ENCODE measurements at regions not wholly inside any gene's neighbourhood (a gene's known extent, or its start where the extent isn't known, plus 50 kb on each side); places are given as distances from the start of the nearest gene placed in this dataset.

DNA sequence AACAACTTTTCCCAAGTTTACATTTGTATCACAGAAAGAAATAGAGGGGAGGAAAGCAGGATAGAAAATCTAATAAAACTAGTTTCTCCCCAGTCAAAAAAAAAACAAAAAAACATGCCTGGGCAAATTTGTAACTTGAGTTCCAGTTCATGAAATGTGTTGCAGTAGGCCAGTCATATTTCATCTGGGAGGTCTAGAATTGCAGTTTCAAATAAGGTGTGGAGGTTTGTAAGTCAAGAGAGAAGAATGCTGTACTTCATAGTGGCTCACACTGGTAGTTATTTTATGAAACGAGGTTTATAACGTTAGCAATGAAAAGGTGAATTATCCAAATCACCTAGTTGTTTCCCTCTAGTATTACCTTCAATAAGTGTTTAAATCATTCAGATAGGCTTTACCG, 1313.9 kb upstream of the SLC39A10 start:
- ChIA-PET POLR2A (no interaction called here), CTCF (no interaction called here)
- Histone ChIP-seq H3K9me2 (no peaks in the 10 kb centered on the region), H2AFZ (ENCODE audit: low read depth) (no peak overlapping the region), H3K36me3 (replicated peaks in 1 of 2; ENCODE audit: control insufficient read depth in 1 of 2, insufficient read depth in 2 of 2, low read length in 1 of 2) (no peaks in the 10 kb centered on the region), H3K4me3 (ENCODE audit: low read depth in 2 of 2, low read length in 1 of 2) (no peak overlapping the region), H3K27ac (ENCODE audit: low read depth in 2 of 2, low read length in 1 of 2) (peak overlapping the region in 1 of 2 experiments; percentile 72; a peak in 1 of 4 replicates), H3K4me1 (ENCODE audit: control insufficient read depth in 1 of 2, insufficient read depth in 2 of 2, low read depth in 1 of 2, low read length in 1 of 2) (no peaks in the 10 kb centered on the region; a peak in 1 of 4 replicates), H3K4me2 (no peak overlapping the region), H4K20me1 (ENCODE audit: insufficient read depth) (no peaks in the 10 kb centered on the region), H3K9me3 (no peaks in the 10 kb centered on the region), H3F3A (replicated peaks; ENCODE audit: insufficient read depth) (no peaks in the 10 kb centered on the region), H3K27me3 (ENCODE audit: insufficient read depth) (no peaks in the 10 kb centered on the region), H3K79me2 (ENCODE audit: insufficient read depth) (no peaks in the 10 kb centered on the region), H3K9ac (no peak overlapping the region)
- TF ChIP-seq, protein P1, sequence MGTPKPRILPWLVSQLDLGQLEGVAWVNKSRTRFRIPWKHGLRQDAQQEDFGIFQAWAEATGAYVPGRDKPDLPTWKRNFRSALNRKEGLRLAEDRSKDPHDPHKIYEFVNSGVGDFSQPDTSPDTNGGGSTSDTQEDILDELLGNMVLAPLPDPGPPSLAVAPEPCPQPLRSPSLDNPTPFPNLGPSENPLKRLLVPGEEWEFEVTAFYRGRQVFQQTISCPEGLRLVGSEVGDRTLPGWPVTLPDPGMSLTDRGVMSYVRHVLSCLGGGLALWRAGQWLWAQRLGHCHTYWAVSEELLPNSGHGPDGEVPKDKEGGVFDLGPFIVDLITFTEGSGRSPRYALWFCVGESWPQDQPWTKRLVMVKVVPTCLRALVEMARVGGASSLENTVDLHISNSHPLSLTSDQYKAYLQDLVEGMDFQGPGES (IDR thresholded peaks at IDR 0.05; ENCODE audit: low read depth, low read length): no peak
- WGBS (ENCODE audit: low lambda C conversion rate): 22% methylated on average over 3 of the region's 3 CpGs
- no peak for DNase-seq

DNA sequence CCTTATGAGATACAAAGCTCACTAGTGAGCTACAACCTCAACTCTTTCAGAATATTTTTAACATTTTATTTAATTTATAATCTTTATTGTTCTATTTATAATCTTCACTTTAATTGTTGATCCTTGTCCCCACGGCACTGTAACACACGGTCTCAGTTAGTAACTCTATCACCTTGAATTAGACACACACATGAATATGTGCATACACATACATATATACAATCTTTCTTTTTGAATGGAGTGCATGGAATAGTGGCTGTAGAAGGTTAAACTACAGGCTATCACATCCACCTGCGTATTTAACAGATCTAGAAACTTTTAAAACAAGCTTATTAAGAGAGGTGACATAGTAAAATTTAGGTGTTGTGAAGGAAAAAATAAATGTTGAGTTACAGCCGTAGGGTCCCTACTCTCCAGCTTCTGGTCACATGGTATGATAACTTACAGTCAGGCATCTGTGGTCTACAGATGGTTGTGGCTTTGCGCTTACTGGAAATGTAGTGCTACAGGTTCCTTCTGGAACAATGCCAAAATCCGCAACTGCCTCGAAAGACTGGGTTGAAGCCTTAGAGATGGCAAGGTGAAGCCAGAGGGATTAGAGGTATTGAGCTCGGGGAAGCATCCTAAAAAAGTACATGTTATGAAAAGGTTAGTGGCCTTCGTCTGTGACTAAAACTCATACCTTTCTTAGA, 1324.1 kb upstream of the SLC39A10 start:
- Histone ChIP-seq H3F3A (replicated peaks; ENCODE audit: insufficient read depth) (no peaks in the 10 kb centered on the region), H3K27ac (ENCODE audit: low read depth in 2 of 2, low read length in 1 of 2) (no peak overlapping the region), H3K27me3 (ENCODE audit: insufficient read depth) (no peaks in the 10 kb centered on the region), H3K79me2 (ENCODE audit: insufficient read depth) (no peaks in the 10 kb centered on the region), H3K36me3 (replicated peaks in 1 of 2; ENCODE audit: control insufficient read depth in 1 of 2, insufficient read depth in 2 of 2, low read length in 1 of 2) (no peaks in the 10 kb centered on the region), H3K4me1 (ENCODE audit: control insufficient read depth in 1 of 2, insufficient read depth in 2 of 2, low read depth in 1 of 2, low read length in 1 of 2) (no peaks in the 10 kb centered on the region; a peak in 1 of 4 replicates), H3K4me2 (no peak overlapping the region), H4K20me1 (ENCODE audit: insufficient read depth) (no peaks in the 10 kb centered on the region), H3K9me3 (no peaks in the 10 kb centered on the region), H3K4me3 (ENCODE audit: low read depth in 2 of 2, low read length in 1 of 2) (no peak overlapping the region), H3K9me2 (no peaks in the 10 kb centered on the region), H3K9ac (no peak overlapping the region), H2AFZ (ENCODE audit: low read depth) (no peak overlapping the region)
- TF ChIP-seq TCF12 (IDR thresholded peaks at IDR 0.05) (no peak), TAF1 (IDR thresholded peaks at IDR 0.05; ENCODE audit: borderline replicate concordance, low read depth, low read length) (no peak), GATA2 (CRISPR knock-in tag; IDR thresholded peaks at IDR 0.05) (no peak), MEF2A (IDR thresholded peaks at IDR 0.05; ENCODE audit: borderline replicate concordance, low read depth) (no peak), FOXJ3 (CRISPR knock-in tag; IDR thresholded peaks at IDR 0.05) (no peak), EP300 (IDR thresholded peaks at IDR 0.05; ENCODE audit: borderline replicate concordance in 1 of 2, low read depth in 1 of 2, low read length in 1 of 2) (no peak)
- TF ChIP-seq, protein P2, sequence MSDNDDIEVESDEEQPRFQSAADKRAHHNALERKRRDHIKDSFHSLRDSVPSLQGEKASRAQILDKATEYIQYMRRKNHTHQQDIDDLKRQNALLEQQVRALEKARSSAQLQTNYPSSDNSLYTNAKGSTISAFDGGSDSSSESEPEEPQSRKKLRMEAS (IDR thresholded peaks at IDR 0.05; ENCODE audit: low read depth): no peak
- ChIA-PET POLR2A (no interaction called here), CTCF (no interaction called here)
- DNase-seq: no peak
- WGBS (ENCODE audit: low lambda C conversion rate): 29% methylated on average over 9 of the region's 9 CpGs

DNA sequence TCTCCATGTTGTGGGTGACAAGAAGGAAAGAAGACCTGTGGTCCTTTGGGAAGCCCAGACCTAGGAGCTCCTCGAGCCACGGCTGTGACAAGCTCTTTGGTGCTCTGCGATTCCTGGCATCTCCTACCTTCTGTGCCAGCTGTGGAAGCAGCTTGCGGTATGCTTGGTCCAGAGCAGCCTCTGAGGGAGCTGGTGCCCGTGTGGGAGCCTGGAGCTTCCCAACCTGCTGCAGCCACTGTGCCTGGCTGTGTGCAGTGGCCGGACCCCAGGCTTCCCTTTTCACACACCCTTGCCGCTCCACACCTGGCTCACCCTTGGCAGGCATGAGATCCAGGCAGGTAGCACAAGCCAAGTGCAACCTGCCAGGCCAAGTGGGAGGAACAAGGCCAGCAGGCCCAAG, 1328.6 kb upstream of the SLC39A10 start:
- no peaks in the 10 kb centered on the region for H3K9me3 ChIP-seq
- H3K4me2 ChIP-seq: no peak overlapping the region
- no peak overlapping the region for H3K9ac ChIP-seq
- no peak overlapping the region for H2AFZ ChIP-seq (ENCODE audit: low read depth)
- H3K4me1 ChIP-seq (ENCODE audit: control insufficient read depth in 1 of 2, insufficient read depth in 2 of 2, low read depth in 1 of 2, low read length in 1 of 2): no peaks in the 10 kb centered on the region; a peak in 2 of 4 replicates
- DNase-seq: no peak
- WGBS (ENCODE audit: low lambda C conversion rate): 28% methylated on average over 2 of the region's 7 CpGs
- H3K27ac ChIP-seq (ENCODE audit: low read depth in 2 of 2, low read length in 1 of 2): no peak overlapping the region
- no peaks in the 10 kb centered on the region for H3K36me3 ChIP-seq (replicated peaks in 1 of 2; ENCODE audit: control insufficient read depth in 1 of 2, insufficient read depth in 2 of 2, low read length in 1 of 2)
- no peaks in the 10 kb centered on the region for H4K20me1 ChIP-seq (ENCODE audit: insufficient read depth)
- ChIA-PET POLR2A (no interaction called here), CTCF (interaction anchor here (1.0 kb wide), 1 partner anchor 9 kb away, joined by 3 read pairs; no protein-coding TSS in a partner anchor)
- H3K9me2 ChIP-seq: 0 out of 2 replicates have a peak, but pooled peaks cover 3% of the 10 kb centered on the region
- H3K27me3 ChIP-seq (ENCODE audit: insufficient read depth): no peaks in the 10 kb centered on the region
- no peaks in the 10 kb centered on the region for H3F3A ChIP-seq (replicated peaks; ENCODE audit: insufficient read depth)
- no peaks in the 10 kb centered on the region for H3K79me2 ChIP-seq (ENCODE audit: insufficient read depth)
- no peak overlapping the region for H3K4me3 ChIP-seq (ENCODE audit: low read depth in 2 of 2, low read length in 1 of 2)
- TF ChIP-seq JUND (IDR thresholded peaks at IDR 0.05): no peak
- TF ChIP-seq, protein P2 (IDR thresholded peaks at IDR 0.05; ENCODE audit: low read depth): no peak
- TF ChIP-seq, protein P3, sequence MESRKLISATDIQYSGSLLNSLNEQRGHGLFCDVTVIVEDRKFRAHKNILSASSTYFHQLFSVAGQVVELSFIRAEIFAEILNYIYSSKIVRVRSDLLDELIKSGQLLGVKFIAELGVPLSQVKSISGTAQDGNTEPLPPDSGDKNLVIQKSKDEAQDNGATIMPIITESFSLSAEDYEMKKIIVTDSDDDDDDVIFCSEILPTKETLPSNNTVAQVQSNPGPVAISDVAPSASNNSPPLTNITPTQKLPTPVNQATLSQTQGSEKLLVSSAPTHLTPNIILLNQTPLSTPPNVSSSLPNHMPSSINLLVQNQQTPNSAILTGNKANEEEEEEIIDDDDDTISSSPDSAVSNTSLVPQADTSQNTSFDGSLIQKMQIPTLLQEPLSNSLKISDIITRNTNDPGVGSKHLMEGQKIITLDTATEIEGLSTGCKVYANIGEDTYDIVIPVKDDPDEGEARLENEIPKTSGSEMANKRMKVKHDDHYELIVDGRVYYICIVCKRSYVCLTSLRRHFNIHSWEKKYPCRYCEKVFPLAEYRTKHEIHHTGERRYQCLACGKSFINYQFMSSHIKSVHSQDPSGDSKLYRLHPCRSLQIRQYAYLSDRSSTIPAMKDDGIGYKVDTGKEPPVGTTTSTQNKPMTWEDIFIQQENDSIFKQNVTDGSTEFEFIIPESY (IDR thresholded peaks at IDR 0.05; ENCODE audit: borderline replicate concordance, low read depth): no peak
- no peak for TF ChIP-seq MXI1 (IDR thresholded peaks at IDR 0.05; ENCODE audit: low read depth, low read length)
- TF ChIP-seq FOXJ3 (CRISPR knock-in tag; IDR thresholded peaks at IDR 0.05): no peak
- TF ChIP-seq, protein P4, sequence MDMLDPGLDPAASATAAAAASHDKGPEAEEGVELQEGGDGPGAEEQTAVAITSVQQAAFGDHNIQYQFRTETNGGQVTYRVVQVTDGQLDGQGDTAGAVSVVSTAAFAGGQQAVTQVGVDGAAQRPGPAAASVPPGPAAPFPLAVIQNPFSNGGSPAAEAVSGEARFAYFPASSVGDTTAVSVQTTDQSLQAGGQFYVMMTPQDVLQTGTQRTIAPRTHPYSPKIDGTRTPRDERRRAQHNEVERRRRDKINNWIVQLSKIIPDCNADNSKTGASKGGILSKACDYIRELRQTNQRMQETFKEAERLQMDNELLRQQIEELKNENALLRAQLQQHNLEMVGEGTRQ (IDR thresholded peaks at IDR 0.05; ENCODE audit: borderline replicate concordance, low read depth, low read length): no peak
- TF ChIP-seq SIN3A (IDR thresholded peaks at IDR 0.05; ENCODE audit: borderline replicate concordance, low read depth, low read length): no peak
- TF ChIP-seq EZH2phosphoT487 (IDR thresholded peaks at IDR 0.05; ENCODE audit: borderline replicate concordance, low read depth): no peak
